ENCODE measurements at regions not wholly inside any gene's neighbourhood (a gene's known extent, or its start where the extent isn't known, plus 50 kb on each side); places are given as distances from the start of the nearest gene placed in this dataset.
"Not testable (repeated sequence)": the region's sequence is repeated elsewhere in the genome, so short reads cannot be mapped to it uniquely, and the experiment has no call there.

GRCh38 chr2:132363352-132363751 is 53.3 kb upstream of the GPR39 start:
- not testable (repeated sequence) for FAIRE-seq; DNase-seq (ENCODE audit: insufficient read length, low spot score)

- not testable (repeated sequence) for FAIRE-seq
Measured at GRCh38 chr2:132365963-132366362, 50.6 kb upstream of the GPR39 start.

GRCh38 chr2:132366421-132367180 is 50.0 kb upstream of the GPR39 start:
- DNase-seq (ENCODE audit: insufficient read length, low spot score) = no peak
- FAIRE-seq = no peak
- TF ChIP-seq POLR2A (IDR thresholded peaks at IDR 0.05; ENCODE audit: low read depth, low read length) = no peak

More at GRCh38 chr2:132365963-132366362, 50.6 kb upstream of the GPR39 start:
- DNase-seq (ENCODE audit: insufficient read length, low spot score) = not testable (repeated sequence)
